OCI-LY7 (cell line): ENCODE measurements at regions not wholly inside any gene's neighbourhood (a gene's known extent, or its start where the extent isn't known, plus 50 kb on each side); places are given as distances from the start of the nearest gene placed in this dataset.

Experiments used
- CTCF ChIP-seq: fragments of 200-600 bp; sonication (generic); conservative IDR thresholded peaks from 2 replicates; pipeline ENCODE4 v1.5.1; 2014; ENCODE audit warnings: mild to moderate bottlenecking, antibody characterized with exemption, low read length, moderate library complexity, mixed read lengths
- EZH2phosphoT487 ChIP-seq: fragments of 200-600 bp; sonication (generic); IDR thresholded peaks from 2 replicates; pipeline ENCODE4 v1.6.1; 2018; ENCODE audit warnings: low read depth, borderline replicate concordance, mild to moderate bottlenecking, mixed run types, antibody characterized with exemption, low read length, moderate library complexity, mixed read lengths

DNA sequence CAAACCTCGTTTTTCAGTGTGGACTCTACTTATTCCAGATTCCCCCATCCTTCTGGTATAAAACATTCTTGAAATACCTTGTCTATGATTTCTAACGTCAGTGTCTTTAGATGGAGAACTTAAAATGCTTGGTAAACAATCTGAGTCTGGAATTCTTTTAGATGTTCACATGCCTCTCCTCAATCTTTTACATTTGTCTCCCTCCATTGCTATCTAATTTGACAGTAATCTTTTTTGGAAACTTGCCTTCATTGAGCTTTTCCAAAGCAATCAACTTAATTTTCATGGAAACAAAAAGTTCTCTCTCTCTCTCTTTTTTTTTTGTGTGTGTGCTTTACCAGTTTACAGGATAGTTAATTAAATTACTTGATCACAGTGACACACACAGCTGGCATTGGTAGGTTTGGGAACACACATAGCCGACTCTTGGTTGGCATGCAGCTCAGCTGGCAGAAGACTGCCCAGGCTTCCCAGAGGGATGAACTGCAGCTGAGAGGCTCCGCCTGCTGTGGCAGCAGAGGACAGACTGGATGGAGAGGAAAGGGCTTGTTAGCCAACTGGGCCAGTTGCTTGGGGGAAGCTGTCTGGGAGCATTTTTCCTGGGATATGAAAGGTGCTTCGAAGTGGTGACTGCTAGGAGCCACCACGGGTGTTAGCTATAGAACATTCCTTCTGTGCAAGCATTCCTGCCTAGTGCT lies 271.3 kb downstream of the ZSWIM6 start:
- TF ChIP-seq CTCF = no peak
- TF ChIP-seq EZH2phosphoT487 = no peak
